GM23338 (cell line): ENCODE measurements at regions not wholly inside any gene's neighbourhood (a gene's known extent, or its start where the extent isn't known, plus 50 kb on each side); places are given as distances from the start of the nearest gene placed in this dataset.

Experiments
- ATAC-seq: fragments of 200-7000 bp; cut with Tn5 transposase; 3 replicates; pipeline ENCODE4 v1.9.1; 2020
- DNase-seq: peaks from one replicate; pipeline ENCODE4 v3.0.0-alpha.2; 2015; ENCODE audit warnings: low spot score
- H2AFZ ChIP-seq: fragments of 200-600 bp; sonication (generic); 2 replicates; pipeline ENCODE4 v1.8.0; 2016; ENCODE audit warnings: antibody characterized with exemption, mild to moderate bottlenecking, moderate library complexity
- H3F3A ChIP-seq: fragments of 200-600 bp; sonication (generic); replicated peaks from 2 replicates; pipeline ENCODE4 v1.8.0; 2017; ENCODE audit warnings: antibody characterized with exemption, mixed run types, low read depth
- H3K27ac ChIP-seq: fragments of 200-600 bp; sonication (generic); 2 replicates; pipeline ENCODE4 v1.6.1; 2016; ENCODE audit warnings: low read depth
- H3K27me3 ChIP-seq: fragments of 200-600 bp; sonication (generic); 2 replicates; pipeline ENCODE4 v1.8.0; 2016; ENCODE audit warnings: mild to moderate bottlenecking, mixed run types, moderate library complexity; ENCODE audit not compliant: insufficient read depth
- H3K36me3 ChIP-seq: fragments of 200-600 bp; sonication (generic); 2 replicates; pipeline ENCODE4 v1.8.0; 2016; ENCODE audit warnings: mild to moderate bottlenecking; ENCODE audit not compliant: insufficient read depth
- H3K4me1 ChIP-seq: fragments of 200-600 bp; sonication (generic); 2 replicates; pipeline ENCODE4 v1.8.0; 2016; ENCODE audit warnings: mild to moderate bottlenecking, moderate library complexity; ENCODE audit not compliant: insufficient read depth
- H3K4me2 ChIP-seq: fragments of 200-600 bp; sonication (generic); 2 replicates; pipeline ENCODE4 v1.7.1; 2017; ENCODE audit warnings: mixed run types
- H3K4me3 ChIP-seq: fragments of 200-600 bp; sonication (generic); 2 replicates; pipeline ENCODE4 v1.6.1; 2016; ENCODE audit warnings: mixed run types
- H3K79me2 ChIP-seq: fragments of 200-600 bp; sonication (generic); replicated peaks from 2 replicates; pipeline ENCODE4 v1.8.0; 2017; ENCODE audit warnings: mild to moderate bottlenecking; ENCODE audit not compliant: insufficient read depth
- H3K9me2 ChIP-seq: fragments of 200-600 bp; sonication (generic); 2 replicates; pipeline ENCODE4 v1.8.0; 2017; ENCODE audit not compliant: insufficient read depth
- H4K20me1 ChIP-seq: fragments of 200-600 bp; sonication (generic); replicated peaks from 2 replicates; pipeline ENCODE4 v1.8.0; 2017; ENCODE audit warnings: mild to moderate bottlenecking; ENCODE audit not compliant: insufficient read depth
- H3K27ac Mint-ChIP-seq: 2 replicates; pipeline ENCODE4 v1.8.0; 2020; ENCODE audit warnings: inconsistent platforms, mild to moderate bottlenecking, moderate library complexity, mixed read lengths
- H3K27me3 Mint-ChIP-seq: 3 replicates; pipeline ENCODE4 v1.8.0; 2022; ENCODE audit warnings: low read depth, mild to moderate bottlenecking, moderate library complexity, mixed read lengths, inconsistent platforms; ENCODE audit not compliant: insufficient read depth, poor library complexity
- H3K36me3 Mint-ChIP-seq: 3 replicates; pipeline ENCODE4 v1.8.0; 2021; ENCODE audit warnings: low read depth, mild to moderate bottlenecking, inconsistent platforms, moderate library complexity, mixed read lengths
- H3K4me1 Mint-ChIP-seq: 3 replicates; pipeline ENCODE4 v1.8.0; 2020; ENCODE audit warnings: mild to moderate bottlenecking, inconsistent platforms, mixed read lengths
- H3K4me3 Mint-ChIP-seq: 3 replicates; pipeline ENCODE4 v1.8.0; 2021; ENCODE audit warnings: moderate library complexity, mild to moderate bottlenecking, inconsistent platforms, mixed read lengths
- H3K9me3 Mint-ChIP-seq: 3 replicates; pipeline ENCODE4 v1.8.0; 2020; ENCODE audit warnings: moderate library complexity, mild to moderate bottlenecking, inconsistent platforms, mixed read lengths
- CREB1 ChIP-seq: fragments of 250-450 bp; sonication (Bioruptor Pico); IDR thresholded peaks from 2 replicates; pipeline ENCODE4 v1.5.0; 2020; ENCODE audit warnings: low read depth, mild to moderate bottlenecking, moderate library complexity
- EZH2 ChIP-seq: fragments of 200-600 bp; sonication (generic); IDR thresholded peaks from one replicate; pipeline ENCODE4 v1.8.0; 2017; ENCODE audit warnings: antibody characterized with exemption, mild to moderate bottlenecking, low read depth; ENCODE audit not compliant: unreplicated experiment
- NANOG ChIP-seq: IDR thresholded peaks from 2 replicates; pipeline ENCODE4 v1.6.1; 2016; ENCODE audit warnings: antibody characterized with exemption, borderline replicate concordance
- POLR2AphosphoS5 ChIP-seq: IDR thresholded peaks from 2 replicates; pipeline ENCODE4 v1.6.1; 2016; ENCODE audit warnings: antibody characterized with exemption, low read depth
- STAT1 ChIP-seq: IDR thresholded peaks from one replicate; pipeline ENCODE4 v1.6.1; 2016; ENCODE audit warnings: antibody characterized with exemption; ENCODE audit not compliant: unreplicated experiment
- ZNF114 ChIP-seq: fragments of 250-450 bp; sonication (Bioruptor Pico); IDR thresholded peaks from 2 replicates; pipeline ENCODE4 v1.5.0; 2020; ENCODE audit warnings: mild to moderate bottlenecking, moderate library complexity
- ZNF331 ChIP-seq: fragments of 250-450 bp; sonication (Bioruptor Pico); IDR thresholded peaks from 2 replicates; pipeline ENCODE4 v1.5.0; 2020; ENCODE audit warnings: low read depth, mild to moderate bottlenecking, moderate library complexity
- TF ChIP-seq, protein P1 (sequence below): fragments of 250-450 bp; sonication (Bioruptor Pico); IDR thresholded peaks from 2 replicates; pipeline ENCODE4 v1.5.0; 2020; ENCODE audit warnings: mild to moderate bottlenecking, moderate library complexity
- TF ChIP-seq, protein P2 (sequence below), 2 experiments: fragments of 200-600 bp in 1 of 2; sonication (generic) in 1 of 2; conservative IDR thresholded peaks; 2 replicates each; pipeline versions ENCODE4 v1.5.1 to v1.6.1; 2016 to 2017; ENCODE audit warnings: antibody characterized with exemption in 2 of 2, low read depth in 2 of 2, mild to moderate bottlenecking in 2 of 2, moderate library complexity in 1 of 2
- TF ChIP-seq, protein P3 (sequence below): IDR thresholded peaks from 2 replicates; pipeline ENCODE4 v1.6.1; 2016; ENCODE audit warnings: antibody characterized with exemption

DNA sequence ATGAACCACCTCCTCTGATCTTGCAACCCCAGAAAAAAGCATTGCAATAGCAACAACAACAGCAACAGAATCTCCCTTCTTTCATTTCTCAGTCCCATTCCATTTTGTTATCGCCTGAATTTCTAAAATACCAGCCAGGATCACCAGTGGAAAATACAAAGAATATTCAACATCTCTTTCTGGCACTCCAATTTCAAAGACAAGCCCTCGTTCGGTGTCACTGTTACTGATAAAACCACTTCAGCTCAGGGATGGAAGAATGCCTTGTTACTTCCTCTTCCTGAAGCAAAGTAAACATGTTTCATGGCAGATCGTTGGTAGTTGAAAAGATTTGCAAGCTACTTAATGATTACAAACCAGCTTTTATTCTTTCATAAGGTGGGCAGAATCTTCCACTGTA, 94.0 kb upstream of the SPTLC3 start:
- Histone ChIP-seq H3K4me1 (no peaks in the 10 kb centered on the region), H3K27ac (no peak overlapping the region), H3K9me2 (peaks cover 11% of the 10 kb centered on the region), H3K4me3 (no peak overlapping the region), H4K20me1 (no peaks in the 10 kb centered on the region), H3K27me3 (no peaks in the 10 kb centered on the region), H3K79me2 (no peaks in the 10 kb centered on the region), H3F3A (no peaks in the 10 kb centered on the region), H3K4me2 (no peak overlapping the region), H2AFZ (no peak overlapping the region), H3K36me3 (no peaks in the 10 kb centered on the region)
- Mint-ChIP-seq H3K4me3 (no peak overlapping the region), H3K4me1 (peaks cover 5% of the 10 kb centered on the region; the same call in 2 of the 3 replicates), H3K27me3 (no peaks in the 10 kb centered on the region), H3K27ac (no peak overlapping the region), H3K36me3 (no peaks in the 10 kb centered on the region), H3K9me3 (no peaks in the 10 kb centered on the region; the same call in 1 of the 3 replicates)
- DNase-seq (no peak), ATAC-seq (no peak)
- TF ChIP-seq, protein P1, sequence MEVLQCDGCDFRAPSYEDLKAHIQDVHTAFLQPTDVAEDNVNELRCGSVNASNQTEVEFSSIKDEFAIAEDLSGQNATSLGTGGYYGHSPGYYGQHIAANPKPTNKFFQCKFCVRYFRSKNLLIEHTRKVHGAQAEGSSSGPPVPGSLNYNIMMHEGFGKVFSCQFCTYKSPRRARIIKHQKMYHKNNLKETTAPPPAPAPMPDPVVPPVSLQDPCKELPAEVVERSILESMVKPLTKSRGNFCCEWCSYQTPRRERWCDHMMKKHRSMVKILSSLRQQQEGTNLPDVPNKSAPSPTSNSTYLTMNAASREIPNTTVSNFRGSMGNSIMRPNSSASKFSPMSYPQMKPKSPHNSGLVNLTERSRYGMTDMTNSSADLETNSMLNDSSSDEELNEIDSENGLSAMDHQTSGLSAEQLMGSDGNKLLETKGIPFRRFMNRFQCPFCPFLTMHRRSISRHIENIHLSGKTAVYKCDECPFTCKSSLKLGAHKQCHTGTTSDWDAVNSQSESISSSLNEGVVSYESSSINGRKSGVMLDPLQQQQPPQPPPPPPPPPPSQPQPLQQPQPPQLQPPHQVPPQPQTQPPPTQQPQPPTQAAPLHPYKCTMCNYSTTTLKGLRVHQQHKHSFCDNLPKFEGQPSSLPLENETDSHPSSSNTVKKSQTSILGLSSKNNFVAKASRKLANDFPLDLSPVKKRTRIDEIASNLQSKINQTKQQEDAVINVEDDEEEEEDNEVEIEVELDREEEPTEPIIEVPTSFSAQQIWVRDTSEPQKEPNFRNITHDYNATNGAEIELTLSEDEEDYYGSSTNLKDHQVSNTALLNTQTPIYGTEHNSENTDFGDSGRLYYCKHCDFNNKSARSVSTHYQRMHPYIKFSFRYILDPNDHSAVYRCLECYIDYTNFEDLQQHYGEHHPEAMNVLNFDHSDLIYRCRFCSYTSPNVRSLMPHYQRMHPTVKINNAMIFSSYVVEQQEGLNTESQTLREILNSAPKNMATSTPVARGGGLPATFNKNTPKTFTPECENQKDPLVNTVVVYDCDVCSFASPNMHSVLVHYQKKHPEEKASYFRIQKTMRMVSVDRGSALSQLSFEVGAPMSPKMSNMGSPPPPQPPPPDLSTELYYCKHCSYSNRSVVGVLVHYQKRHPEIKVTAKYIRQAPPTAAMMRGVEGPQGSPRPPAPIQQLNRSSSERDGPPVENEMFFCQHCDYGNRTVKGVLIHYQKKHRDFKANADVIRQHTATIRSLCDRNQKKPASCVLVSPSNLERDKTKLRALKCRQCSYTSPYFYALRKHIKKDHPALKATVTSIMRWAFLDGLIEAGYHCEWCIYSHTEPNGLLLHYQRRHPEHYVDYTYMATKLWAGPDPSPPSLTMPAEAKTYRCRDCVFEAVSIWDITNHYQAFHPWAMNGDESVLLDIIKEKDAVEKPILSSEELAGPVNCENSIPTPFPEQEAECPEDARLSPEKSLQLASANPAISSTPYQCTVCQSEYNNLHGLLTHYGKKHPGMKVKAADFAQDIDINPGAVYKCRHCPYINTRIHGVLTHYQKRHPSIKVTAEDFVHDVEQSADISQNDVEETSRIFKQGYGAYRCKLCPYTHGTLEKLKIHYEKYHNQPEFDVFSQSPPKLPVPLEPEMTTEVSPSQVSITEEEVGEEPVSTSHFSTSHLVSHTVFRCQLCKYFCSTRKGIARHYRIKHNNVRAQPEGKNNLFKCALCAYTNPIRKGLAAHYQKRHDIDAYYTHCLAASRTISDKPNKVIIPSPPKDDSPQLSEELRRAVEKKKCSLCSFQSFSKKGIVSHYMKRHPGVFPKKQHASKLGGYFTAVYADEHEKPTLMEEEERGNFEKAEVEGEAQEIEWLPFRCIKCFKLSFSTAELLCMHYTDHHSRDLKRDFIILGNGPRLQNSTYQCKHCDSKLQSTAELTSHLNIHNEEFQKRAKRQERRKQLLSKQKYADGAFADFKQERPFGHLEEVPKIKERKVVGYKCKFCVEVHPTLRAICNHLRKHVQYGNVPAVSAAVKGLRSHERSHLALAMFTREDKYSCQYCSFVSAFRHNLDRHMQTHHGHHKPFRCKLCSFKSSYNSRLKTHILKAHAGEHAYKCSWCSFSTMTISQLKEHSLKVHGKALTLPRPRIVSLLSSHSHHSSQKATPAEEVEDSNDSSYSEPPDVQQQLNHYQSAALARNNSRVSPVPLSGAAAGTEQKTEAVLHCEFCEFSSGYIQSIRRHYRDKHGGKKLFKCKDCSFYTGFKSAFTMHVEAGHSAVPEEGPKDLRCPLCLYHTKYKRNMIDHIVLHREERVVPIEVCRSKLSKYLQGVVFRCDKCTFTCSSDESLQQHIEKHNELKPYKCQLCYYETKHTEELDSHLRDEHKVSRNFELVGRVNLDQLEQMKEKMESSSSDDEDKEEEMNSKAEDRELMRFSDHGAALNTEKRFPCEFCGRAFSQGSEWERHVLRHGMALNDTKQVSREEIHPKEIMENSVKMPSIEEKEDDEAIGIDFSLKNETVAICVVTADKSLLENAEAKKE (CRISPR knock-in tag) = no peak
- TF ChIP-seq EZH2 (no peak), ZNF331 (CRISPR knock-in tag) (no peak), POLR2AphosphoS5 (no peak), ZNF114 (CRISPR knock-in tag) (no peak), STAT1 (no peak), NANOG (no peak), CREB1 (CRISPR knock-in tag) (no peak)
- TF ChIP-seq, protein P2, sequence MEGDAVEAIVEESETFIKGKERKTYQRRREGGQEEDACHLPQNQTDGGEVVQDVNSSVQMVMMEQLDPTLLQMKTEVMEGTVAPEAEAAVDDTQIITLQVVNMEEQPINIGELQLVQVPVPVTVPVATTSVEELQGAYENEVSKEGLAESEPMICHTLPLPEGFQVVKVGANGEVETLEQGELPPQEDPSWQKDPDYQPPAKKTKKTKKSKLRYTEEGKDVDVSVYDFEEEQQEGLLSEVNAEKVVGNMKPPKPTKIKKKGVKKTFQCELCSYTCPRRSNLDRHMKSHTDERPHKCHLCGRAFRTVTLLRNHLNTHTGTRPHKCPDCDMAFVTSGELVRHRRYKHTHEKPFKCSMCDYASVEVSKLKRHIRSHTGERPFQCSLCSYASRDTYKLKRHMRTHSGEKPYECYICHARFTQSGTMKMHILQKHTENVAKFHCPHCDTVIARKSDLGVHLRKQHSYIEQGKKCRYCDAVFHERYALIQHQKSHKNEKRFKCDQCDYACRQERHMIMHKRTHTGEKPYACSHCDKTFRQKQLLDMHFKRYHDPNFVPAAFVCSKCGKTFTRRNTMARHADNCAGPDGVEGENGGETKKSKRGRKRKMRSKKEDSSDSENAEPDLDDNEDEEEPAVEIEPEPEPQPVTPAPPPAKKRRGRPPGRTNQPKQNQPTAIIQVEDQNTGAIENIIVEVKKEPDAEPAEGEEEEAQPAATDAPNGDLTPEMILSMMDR (conservative IDR thresholded peaks at IDR 0.05; ENCODE audit: low read depth in 2 of 2) = no peak
- TF ChIP-seq, protein P3, sequence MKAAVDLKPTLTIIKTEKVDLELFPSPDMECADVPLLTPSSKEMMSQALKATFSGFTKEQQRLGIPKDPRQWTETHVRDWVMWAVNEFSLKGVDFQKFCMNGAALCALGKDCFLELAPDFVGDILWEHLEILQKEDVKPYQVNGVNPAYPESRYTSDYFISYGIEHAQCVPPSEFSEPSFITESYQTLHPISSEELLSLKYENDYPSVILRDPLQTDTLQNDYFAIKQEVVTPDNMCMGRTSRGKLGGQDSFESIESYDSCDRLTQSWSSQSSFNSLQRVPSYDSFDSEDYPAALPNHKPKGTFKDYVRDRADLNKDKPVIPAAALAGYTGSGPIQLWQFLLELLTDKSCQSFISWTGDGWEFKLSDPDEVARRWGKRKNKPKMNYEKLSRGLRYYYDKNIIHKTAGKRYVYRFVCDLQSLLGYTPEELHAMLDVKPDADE = no peak
